Muscle layer of duodenum (tissue), 2 donors: ENCODE measurements at regions not wholly inside any gene's neighbourhood (a gene's known extent, or its start where the extent isn't known, plus 50 kb on each side); places are given as distances from the start of the nearest gene placed in this dataset.

Source experiments
- H3K27ac ChIP-seq: one replicate; pipeline ENCODE4 v1.7.0; 2013; ENCODE audit warnings: mild to moderate bottlenecking, low read length
- H3K27me3 ChIP-seq: one replicate; pipeline ENCODE4 v1.7.0; 2013; ENCODE audit warnings: low read depth, mild to moderate bottlenecking, control low read depth, low read length
- H3K36me3 ChIP-seq, 2 donors: one replicate each; pipeline ENCODE4 v1.7.0; 2013; ENCODE audit warnings: low read length in 2 of 2, control low read depth in 1 of 2, mild to moderate bottlenecking in 1 of 2; ENCODE audit not compliant: insufficient read depth in 2 of 2, control insufficient read depth in 1 of 2
- H3K4me1 ChIP-seq, 2 donors: one replicate each; pipeline ENCODE4 v1.7.0; 2013; ENCODE audit warnings: low read length in 2 of 2, mild to moderate bottlenecking in 2 of 2, control low read depth in 1 of 2, moderate library complexity in 1 of 2; ENCODE audit not compliant: insufficient read depth in 2 of 2, control insufficient read depth in 1 of 2
- H3K4me3 ChIP-seq, 2 donors: one replicate each; pipeline ENCODE4 v1.7.0; 2013; ENCODE audit warnings: low read length in 2 of 2, low read depth in 1 of 2, mild to moderate bottlenecking in 1 of 2
- H3K9me3 ChIP-seq, 2 donors: one replicate each; pipeline ENCODE4 v1.7.0; 2013; ENCODE audit warnings: low read length in 2 of 2, control low read depth in 1 of 2, mild to moderate bottlenecking in 1 of 2; ENCODE audit not compliant: control insufficient read depth in 1 of 2
- donor health status: healthy.

DNA sequence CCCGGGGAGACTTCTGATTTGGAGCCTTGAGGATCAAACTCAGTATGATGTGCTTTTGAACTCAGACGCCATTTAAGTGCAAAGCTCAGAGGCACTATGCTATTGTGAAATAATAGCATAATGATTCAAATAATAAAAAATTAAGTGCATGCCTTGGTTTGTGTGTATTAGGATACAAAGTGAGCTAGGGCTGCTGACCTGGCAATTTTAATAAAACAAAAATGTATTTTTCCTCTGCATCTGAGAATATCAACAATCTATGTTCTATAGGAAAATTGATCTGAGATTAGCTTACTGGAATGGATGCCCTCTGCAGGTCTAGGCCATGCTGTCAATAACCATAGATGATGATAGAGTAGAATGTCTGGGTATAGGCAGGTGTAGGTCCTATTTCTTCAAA lies 278.8 kb downstream of the DCDC2C start:
- Histone ChIP-seq H3K4me1 (no peaks in the 10 kb centered on the region), H3K4me3 (no peak overlapping the region), H3K27me3 (no peaks in the 10 kb centered on the region), H3K27ac (no peak overlapping the region), H3K9me3 (peaks cover 0 to 7% of the 10 kb centered on the region in 2 donors), H3K36me3 (no peaks in the 10 kb centered on the region)

DNA sequence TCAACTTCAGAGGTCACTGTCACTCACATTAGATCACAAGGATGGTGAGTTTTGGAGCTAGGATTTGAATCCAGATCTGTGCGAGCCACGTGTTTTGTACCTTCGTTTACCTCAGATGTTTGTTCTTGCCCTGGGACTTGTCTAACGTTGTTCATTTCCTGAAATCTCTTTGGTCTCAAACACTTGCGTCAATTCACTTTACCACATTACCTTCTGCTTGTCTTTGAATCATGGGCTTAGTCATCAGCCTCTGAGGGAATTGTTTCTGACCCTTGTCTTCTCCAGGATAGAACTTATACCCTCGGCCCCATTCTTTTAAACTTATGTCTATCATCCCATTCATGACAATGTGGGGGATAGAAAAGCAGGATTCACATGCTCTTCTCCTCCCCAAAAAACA lies 282.7 kb downstream of the DCDC2C start:
- H3K4me3 ChIP-seq: no peak overlapping the region
- no peaks in the 10 kb centered on the region for H3K27me3 ChIP-seq
- H3K4me1 ChIP-seq: no peaks in the 10 kb centered on the region
- H3K36me3 ChIP-seq: no peaks in the 10 kb centered on the region
- no peaks in the 10 kb centered on the region for H3K9me3 ChIP-seq
- no peak overlapping the region for H3K27ac ChIP-seq

GRCh38 chr2:3986530-3987258 lies 283.3 kb downstream of the DCDC2C start:
- H3K27ac ChIP-seq: no peak overlapping the region

GRCh38 chr2:4002841-4003403 lies 299.5 kb downstream of the DCDC2C start:
- Histone ChIP-seq H3K27ac (no peak overlapping the region), H3K9me3 (no peaks in the 10 kb centered on the region), H3K4me1 (no peaks in the 10 kb centered on the region), H3K36me3 (no peaks in the 10 kb centered on the region), H3K27me3 (no peaks in the 10 kb centered on the region), H3K4me3 (no peak overlapping the region)

More at GRCh38 chr2:3986530-3987258, 283.3 kb downstream of the DCDC2C start:
- Histone ChIP-seq H3K4me3 (no peak overlapping the region), H3K27me3 (no peaks in the 10 kb centered on the region), H3K36me3 (no peaks in the 10 kb centered on the region), H3K4me1 (no peaks in the 10 kb centered on the region), H3K9me3 (no peaks in the 10 kb centered on the region)

GRCh38 chr2:4012197-4012596 lies 308.8 kb downstream of the DCDC2C start:
- no peaks in the 10 kb centered on the region for H3K36me3 ChIP-seq
- H3K27me3 ChIP-seq: no peaks in the 10 kb centered on the region
- H3K4me1 ChIP-seq: no peaks in the 10 kb centered on the region
- H3K9me3 ChIP-seq: no peaks in the 10 kb centered on the region
- H3K27ac ChIP-seq: no peak overlapping the region
- H3K4me3 ChIP-seq: no peak overlapping the region

DNA sequence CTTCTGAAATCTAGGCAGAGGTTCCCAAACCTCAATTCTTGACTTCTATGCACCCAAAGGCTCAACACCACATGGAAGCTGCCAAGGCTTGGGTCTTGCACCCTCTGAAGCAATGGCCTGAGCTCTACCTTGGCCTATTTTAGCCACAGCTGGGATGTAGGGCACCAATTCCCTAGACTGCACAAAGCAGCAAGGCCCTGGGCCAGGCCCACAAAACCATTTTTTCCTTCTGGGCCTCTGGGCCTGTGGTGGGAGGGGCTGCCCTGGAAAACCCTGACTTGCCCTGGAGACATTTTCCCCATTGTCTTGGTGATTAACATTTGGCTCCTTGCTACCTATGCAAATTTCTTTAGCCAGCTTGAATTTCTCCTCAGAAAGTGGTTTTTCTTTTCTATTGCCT lies 315.2 kb downstream of the DCDC2C start:
- Histone ChIP-seq H3K4me3 (no peak overlapping the region), H3K27me3 (no peaks in the 10 kb centered on the region), H3K36me3 (no peaks in the 10 kb centered on the region), H3K9me3 (no peaks in the 10 kb centered on the region), H3K4me1 (no peaks in the 10 kb centered on the region), H3K27ac (no peak overlapping the region)

- no peak overlapping the region for H3K4me3 ChIP-seq
- H3K27me3 ChIP-seq: no peaks in the 10 kb centered on the region
- H3K4me1 ChIP-seq: no peaks in the 10 kb centered on the region
- H3K27ac ChIP-seq: no peak overlapping the region
- H3K36me3 ChIP-seq: no peaks in the 10 kb centered on the region
- H3K9me3 ChIP-seq: no peaks in the 10 kb centered on the region
Observed at GRCh38 chr2:4020153-4020552, 316.8 kb downstream of the DCDC2C start.

DNA sequence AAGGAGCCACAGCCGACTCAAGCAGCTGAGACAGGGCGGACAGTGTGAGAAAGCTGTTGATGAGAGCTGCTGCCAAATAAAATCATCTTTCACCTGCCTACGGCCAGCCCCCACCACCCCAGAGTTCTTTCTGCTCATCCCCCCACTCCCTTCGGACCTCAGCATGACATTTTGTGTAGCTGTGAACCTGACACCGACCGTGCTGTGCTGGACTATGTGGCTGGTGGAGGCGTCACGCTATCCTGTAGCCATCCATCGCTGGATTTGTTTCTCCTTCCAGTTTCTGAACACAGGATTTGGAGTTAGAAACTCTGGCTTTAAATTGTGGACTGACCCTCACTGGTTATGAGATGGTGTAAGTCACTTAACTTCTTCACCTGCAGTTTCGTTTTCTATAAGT lies 317.3 kb downstream of the DCDC2C start:
- Histone ChIP-seq H3K4me3 (no peak overlapping the region), H3K27me3 (no peaks in the 10 kb centered on the region)

DNA sequence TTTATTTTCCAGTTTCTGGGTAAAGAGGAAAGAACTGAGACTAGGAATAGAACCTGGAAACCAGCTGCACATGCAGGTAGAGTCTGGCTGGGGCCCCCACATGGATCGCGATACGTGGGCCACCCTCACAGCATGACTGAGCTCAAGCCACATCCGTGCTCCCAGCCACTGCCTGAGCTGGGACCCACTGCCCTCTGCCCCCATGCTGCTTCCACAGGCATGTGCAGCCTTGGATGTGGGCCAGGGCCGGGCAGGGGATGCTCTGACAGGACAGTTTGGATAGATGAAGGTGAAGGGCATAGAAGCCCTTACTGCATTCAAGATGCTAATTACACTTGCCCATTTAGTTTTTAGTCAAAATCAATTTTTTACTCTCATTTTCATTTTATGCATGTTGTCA lies 321.2 kb downstream of the DCDC2C start:
- Histone ChIP-seq H3K4me3 (no peak overlapping the region), H3K36me3 (no peaks in the 10 kb centered on the region), H3K4me1 (no peaks in the 10 kb centered on the region), H3K27ac (no peak overlapping the region), H3K9me3 (no peaks in the 10 kb centered on the region), H3K27me3 (no peaks in the 10 kb centered on the region)

More for the DNA sequence above, 317.3 kb downstream of the DCDC2C start:
- no peaks in the 10 kb centered on the region for H3K9me3 ChIP-seq
- no peaks in the 10 kb centered on the region for H3K36me3 ChIP-seq
- H3K4me1 ChIP-seq: no peaks in the 10 kb centered on the region
- H3K27ac ChIP-seq: no peak overlapping the region

- H3K9me3 ChIP-seq: no peaks in the 10 kb centered on the region
- no peaks in the 10 kb centered on the region for H3K36me3 ChIP-seq
- H3K4me3 ChIP-seq: no peak overlapping the region
- H3K27me3 ChIP-seq: no peaks in the 10 kb centered on the region
- no peak overlapping the region for H3K27ac ChIP-seq
- H3K4me1 ChIP-seq: no peaks in the 10 kb centered on the region
Observed at GRCh38 chr2:4029081-4029480, 325.7 kb downstream of the DCDC2C start.

- no peaks in the 10 kb centered on the region for H3K9me3 ChIP-seq
- no peaks in the 10 kb centered on the region for H3K36me3 ChIP-seq
Observed at GRCh38 chr2:4039896-4040295, 336.5 kb downstream of the DCDC2C start.

More at GRCh38 chr2:4039896-4040295, 336.5 kb downstream of the DCDC2C start:
- Histone ChIP-seq H3K27me3 (no peaks in the 10 kb centered on the region), H3K27ac (no peak overlapping the region), H3K4me3 (no peak overlapping the region), H3K4me1 (no peaks in the 10 kb centered on the region)
